A549 (cell line): ENCODE measurements at regions not wholly inside any gene's neighbourhood (a gene's known extent, or its start where the extent isn't known, plus 50 kb on each side); places are given as distances from the start of the nearest gene placed in this dataset.

ENCODE experiments used
- ATAC-seq, 2 experiments: fragments of 200-7000 bp in 1 of 2; fragments of >200 bp in 1 of 2; cut with Nextera tagmentation in 1 of 2; cut with Tn5 transposase in 1 of 2; 3 replicates each; pipeline versions ENCODE4 v1.8.0 to v1.9.1; 2018 to 2020; ENCODE audit warnings: mild to moderate bottlenecking in 1 of 2, moderate library complexity in 1 of 2
- CTCF ChIA-PET: fragments of 300-600 bp; sonication (Branson Sonifier 250); formaldehyde crosslinking; extraction: SDS; loops from one replicate; lab custom pipeline; 2021; ENCODE audit warnings: antibody characterized with exemption, inconsistent platforms; lab: Yijun Ruan, JAX
- POLR2A ChIA-PET: fragments of 350-600 bp; formaldehyde crosslinking; extraction: SDS; loops from one replicate; lab custom pipeline; 2021; ENCODE audit warnings: antibody characterized with exemption, inconsistent platforms; lab: Yijun Ruan, JAX
- DNase-seq, 2 experiments: peaks; one replicate each; pipeline versions ENCODE4 v3.0.0 to v3.0.0-alpha.2; 2011 to 2016; ENCODE audit warnings: low read depth in 1 of 2, low spot score in 1 of 2
- FAIRE-seq: peaks from 2 replicates; lab custom pipeline; 2011; peaks lifted over from hg19 to GRCh38; lab: Jason Lieb, UNC
- H3K27ac ChIP-seq, 2 experiments: fragments of >200 bp; sonication (Bioruptor Twin); formaldehyde crosslinking; 3 replicates each; pipeline ENCODE4 v1.5.1; 2016 to 2017
- H3K4me1 ChIP-seq: fragments of >200 bp; sonication (Bioruptor Twin); formaldehyde crosslinking; 3 replicates; pipeline ENCODE4 v1.6.1; 2016
- H3K4me2 ChIP-seq: fragments of >200 bp; sonication (Bioruptor Twin); formaldehyde crosslinking; 3 replicates; pipeline ENCODE4 v1.6.1; 2016
- H3K4me3 ChIP-seq: fragments of >200 bp; sonication (Bioruptor Twin); formaldehyde crosslinking; 3 replicates; pipeline ENCODE4 v1.5.1; 2016
- H3K9me3 ChIP-seq: fragments of >200 bp; sonication (Bioruptor Twin); formaldehyde crosslinking; 3 replicates; pipeline ENCODE4 v1.6.1; 2016
- CBX2 ChIP-seq: fragments of 200-600 bp; sonication (generic); IDR thresholded peaks from 2 replicates; pipeline ENCODE4 v1.6.1; 2016; ENCODE audit warnings: low read depth, mild to moderate bottlenecking, borderline replicate concordance
- CHD2 ChIP-seq: fragments of 150-350 bp; IDR thresholded peaks from 2 replicates; pipeline ENCODE4 v1.6.1; 2014; ENCODE audit warnings: low read length; ENCODE audit not compliant: partially characterized antibody
- EHF ChIP-seq: fragments of 250-450 bp; sonication (Bioruptor Pico); IDR thresholded peaks from 2 replicates; pipeline ENCODE4 v1.5.0; 2020; ENCODE audit warnings: mild to moderate bottlenecking
- EHMT2 ChIP-seq: fragments of 200-600 bp; sonication (generic); IDR thresholded peaks from 2 replicates; pipeline ENCODE4 v1.6.1; 2016; ENCODE audit warnings: antibody characterized with exemption, low read depth, mild to moderate bottlenecking, moderate library complexity
- ELK1 ChIP-seq: fragments of 150-350 bp; IDR thresholded peaks from 2 replicates; pipeline ENCODE4 v1.6.1; 2014; ENCODE audit warnings: low read depth, mild to moderate bottlenecking, low read length
- EP300 ChIP-seq, 2 experiments: fragments of >200 bp; sonication (Bioruptor Twin); formaldehyde crosslinking; IDR thresholded peaks; 2 replicates in 1 of 2; 3 replicates in 1 of 2; pipeline ENCODE4 v1.6.1; 2016 to 2017
- FOSL2 ChIP-seq, 2 experiments: fragments of 450-650 bp in 1 of 2; fragments of >200 bp in 1 of 2; sonication (Bioruptor Twin) in 1 of 2; formaldehyde crosslinking; IDR thresholded peaks; 2 replicates each; pipeline versions ENCODE4 v1.5.0 to v1.6.1; 2016 to 2020; ENCODE audit warnings: mild to moderate bottlenecking in 1 of 2, moderate library complexity in 1 of 2
- GATA3 ChIP-seq: IDR thresholded peaks from 2 replicates; pipeline ENCODE4 v1.6.1; 2012; ENCODE audit warnings: borderline replicate concordance
- HDAC2 ChIP-seq: fragments of 200-600 bp; sonication (generic); IDR thresholded peaks from 2 replicates; pipeline ENCODE4 v1.6.1; 2016
- HOXB5 ChIP-seq: fragments of 250-450 bp; sonication (Bioruptor Pico); IDR thresholded peaks from 2 replicates; pipeline ENCODE4 v1.5.0; 2020; ENCODE audit warnings: mild to moderate bottlenecking, moderate library complexity
- MAFK ChIP-seq: fragments of 450-650 bp; IDR thresholded peaks from 2 replicates; pipeline ENCODE4 v1.6.1; 2014; ENCODE audit not compliant: partially characterized antibody
- MAZ ChIP-seq: fragments of 150-350 bp; IDR thresholded peaks from 2 replicates; pipeline ENCODE4 v1.6.1; 2014; ENCODE audit warnings: antibody characterized with exemption, low read depth, low read length, borderline replicate concordance
- NPAS2 ChIP-seq: fragments of 250-450 bp; sonication (Bioruptor Pico); IDR thresholded peaks from 2 replicates; pipeline ENCODE4 v1.8.0; 2022; ENCODE audit warnings: mild to moderate bottlenecking, moderate library complexity, borderline replicate concordance
- PHF8 ChIP-seq: fragments of 200-600 bp; sonication (generic); IDR thresholded peaks from 2 replicates; pipeline ENCODE4 v1.6.1; 2016; ENCODE audit warnings: low read depth, mild to moderate bottlenecking, antibody characterized with exemption, moderate library complexity, borderline replicate concordance
- POLR2A ChIP-seq: IDR thresholded peaks from 2 replicates; pipeline ENCODE4 v1.6.1; 2012; ENCODE audit warnings: mild to moderate bottlenecking, low read length
- RAD21 ChIP-seq, 2 experiments: fragments of >200 bp in 1 of 2; sonication (Bioruptor Twin) in 1 of 2; formaldehyde crosslinking in 1 of 2; IDR thresholded peaks in 1 of 2; conservative IDR thresholded peaks in 1 of 2; 2 replicates in 1 of 2; 3 replicates in 1 of 2; pipeline ENCODE4 v1.6.1; 2012 to 2018; ENCODE audit warnings: inconsistent platforms in 1 of 2
- RARB ChIP-seq: fragments of 250-450 bp; sonication (Bioruptor Pico); IDR thresholded peaks from 2 replicates; pipeline ENCODE4 v1.8.0; 2021; ENCODE audit warnings: mild to moderate bottlenecking, moderate library complexity
- REST ChIP-seq: fragments of 200-600 bp; sonication (generic); IDR thresholded peaks from 2 replicates; pipeline ENCODE4 v1.6.1; 2016; ENCODE audit warnings: antibody characterized with exemption, mild to moderate bottlenecking, moderate library complexity
- RNF2 ChIP-seq: fragments of 200-600 bp; sonication (generic); IDR thresholded peaks from 2 replicates; pipeline ENCODE4 v1.6.1; 2016; ENCODE audit warnings: low read depth, mild to moderate bottlenecking, antibody characterized with exemption, moderate library complexity, borderline replicate concordance
- TP53 ChIP-seq: fragments of 250-450 bp; sonication (Bioruptor Pico); IDR thresholded peaks from 2 replicates; pipeline ENCODE4 v1.5.0; 2021; ENCODE audit warnings: mild to moderate bottlenecking, moderate library complexity
- whole genome bisulfite sequencing: methylation state at CpG from one replicate; pipeline ENCODE4 v1.1.6; 2017; ENCODE audit errors: missing lambda C conversion rate; 5-methylcytosine and 5-hydroxymethylcytosine counted together
- TF ChIP-seq, protein P1 (sequence below): IDR thresholded peaks from 2 replicates; pipeline ENCODE4 v1.6.1; 2012
- TF ChIP-seq, protein P2 (sequence below): fragments of >200 bp; sonication (Bioruptor Twin); formaldehyde crosslinking; IDR thresholded peaks from 2 replicates; pipeline ENCODE4 v1.6.1; 2016
- TF ChIP-seq, protein P3 (sequence below): fragments of 450-650 bp; IDR thresholded peaks from 2 replicates; pipeline ENCODE4 v1.6.1; 2014; ENCODE audit warnings: antibody characterized with exemption

GRCh38 chr2:215773728-215774127, 239.6 kb downstream of the MREG start:
- H3K4me2 ChIP-seq = 0 out of 3 replicates have a peak overlapping the region, but pooled peaks have one; percentile 6
- peak in 1 of 2 experiments; percentile 57 for DNase-seq
- H3K4me3 ChIP-seq = no peak overlapping the region
- FAIRE-seq = no peak
- H3K4me1 ChIP-seq = peaks cover 32% of the 10 kb centered on the region
- peak overlapping the region; percentile 70 to 84 for H3K27ac ChIP-seq
- TF ChIP-seq EP300 (IDR thresholded peaks at IDR 0.05) (no peak), MAZ (no peak), HDAC2 (no peak), RNF2 (no peak), EHF (CRISPR knock-in tag) (no peak), MAFK (no peak), CHD2 (no peak), RAD21 (conservative IDR thresholded peaks at IDR 0.05 in 1 of 2, IDR thresholded peaks at IDR 0.05 in 1 of 2) (no peak), FOSL2 (IDR thresholded peaks at IDR 0.05) (no peak), FOSL2 (CRISPR knock-in tag; IDR thresholded peaks at IDR 0.05) (no peak; the same call in 1 of the 2 replicates), NPAS2 (CRISPR knock-in tag) (no peak), REST (no peak), EHMT2 (no peak)
- TF ChIP-seq, protein P1, sequence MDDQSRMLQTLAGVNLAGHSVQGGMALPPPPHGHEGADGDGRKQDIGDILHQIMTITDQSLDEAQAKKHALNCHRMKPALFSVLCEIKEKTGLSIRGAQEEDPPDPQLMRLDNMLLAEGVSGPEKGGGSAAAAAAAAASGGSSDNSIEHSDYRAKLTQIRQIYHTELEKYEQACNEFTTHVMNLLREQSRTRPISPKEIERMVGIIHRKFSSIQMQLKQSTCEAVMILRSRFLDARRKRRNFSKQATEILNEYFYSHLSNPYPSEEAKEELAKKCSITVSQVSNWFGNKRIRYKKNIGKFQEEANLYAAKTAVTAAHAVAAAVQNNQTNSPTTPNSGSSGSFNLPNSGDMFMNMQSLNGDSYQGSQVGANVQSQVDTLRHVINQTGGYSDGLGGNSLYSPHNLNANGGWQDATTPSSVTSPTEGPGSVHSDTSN = no peak
- TF ChIP-seq, protein P2, sequence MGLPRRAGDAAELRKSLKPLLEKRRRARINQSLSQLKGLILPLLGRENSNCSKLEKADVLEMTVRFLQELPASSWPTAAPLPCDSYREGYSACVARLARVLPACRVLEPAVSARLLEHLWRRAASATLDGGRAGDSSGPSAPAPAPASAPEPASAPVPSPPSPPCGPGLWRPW = no peak
- POLR2A ChIA-PET = no interaction called here
- WGBS = 37% methylated on average over 2 of the region's 2 CpGs
- H3K9me3 ChIP-seq = no peaks in the 10 kb centered on the region
- peak in 1 of 2 experiments; percentile 34; a peak in 3 of 6 replicates for ATAC-seq
- CTCF ChIA-PET = interaction anchor here (1.5 kb wide), 1 partner anchor 13 kb away, joined by 4 read pairs; no protein-coding TSS in a partner anchor

DNA sequence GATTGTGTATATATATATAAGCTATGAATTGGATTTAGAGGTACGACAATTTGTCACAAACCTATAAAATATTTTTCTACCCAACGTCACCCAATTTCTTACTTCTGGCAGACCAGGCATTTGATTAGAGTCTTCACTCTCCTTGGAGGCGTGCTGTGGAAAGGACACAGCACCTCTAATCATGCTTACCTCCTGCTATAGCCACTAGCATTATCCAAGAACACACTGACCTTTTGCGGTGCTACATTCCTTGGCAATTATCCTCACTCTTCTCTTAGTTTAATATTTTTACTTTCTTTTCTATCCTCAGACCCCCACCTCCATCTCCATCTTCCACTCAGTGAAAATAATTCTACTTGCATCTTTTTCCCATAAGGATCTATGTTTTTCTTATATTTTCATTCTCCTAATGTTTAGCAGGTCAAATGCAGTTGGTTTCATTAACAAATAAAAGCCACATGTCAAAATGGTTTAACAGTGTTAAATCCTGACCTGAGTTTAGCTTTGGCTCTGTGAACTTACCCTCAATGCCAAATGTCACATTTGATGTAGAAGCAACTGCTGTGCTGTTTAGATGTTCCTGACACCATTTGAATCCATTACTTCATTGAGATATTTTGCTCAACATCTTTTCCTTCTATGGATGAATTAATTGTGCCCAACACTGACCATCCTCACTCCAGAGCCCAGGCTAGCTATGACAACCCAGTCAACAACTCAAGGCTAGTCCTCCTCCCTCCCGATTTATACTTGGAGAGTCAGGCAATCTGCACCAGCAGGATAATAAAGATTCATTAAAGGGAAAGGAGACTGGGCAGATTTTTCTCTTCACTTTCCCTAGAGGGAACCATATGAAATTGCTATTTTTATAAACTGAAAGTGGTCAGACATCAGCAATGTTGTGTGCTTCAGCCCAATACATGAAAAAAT, 240.5 kb downstream of the MREG start:
- FAIRE-seq = no peak
- CTCF ChIA-PET = no interaction called here
- TF ChIP-seq NPAS2 (CRISPR knock-in tag) (no peak), EHMT2 (no peak), CBX2 (no peak), GATA3 (no peak), EP300 (IDR thresholded peaks at IDR 0.05) (no peak), HOXB5 (no peak), REST (no peak), RARB (no peak), PHF8 (no peak), TP53 (CRISPR knock-in tag) (no peak), CHD2 (no peak), ELK1 (no peak), EHF (CRISPR knock-in tag) (no peak), POLR2A (no peak)
- TF ChIP-seq, protein P3, sequence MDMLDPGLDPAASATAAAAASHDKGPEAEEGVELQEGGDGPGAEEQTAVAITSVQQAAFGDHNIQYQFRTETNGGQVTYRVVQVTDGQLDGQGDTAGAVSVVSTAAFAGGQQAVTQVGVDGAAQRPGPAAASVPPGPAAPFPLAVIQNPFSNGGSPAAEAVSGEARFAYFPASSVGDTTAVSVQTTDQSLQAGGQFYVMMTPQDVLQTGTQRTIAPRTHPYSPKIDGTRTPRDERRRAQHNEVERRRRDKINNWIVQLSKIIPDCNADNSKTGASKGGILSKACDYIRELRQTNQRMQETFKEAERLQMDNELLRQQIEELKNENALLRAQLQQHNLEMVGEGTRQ = no peak

More for the DNA sequence above, 240.5 kb downstream of the MREG start:
- POLR2A ChIA-PET = no interaction called here
- WGBS = 75% methylated on average over 5 of the region's 5 CpGs
- ATAC-seq (no peak), DNase-seq (no peak)
- peak overlapping the region; percentile 70 to 84 for H3K27ac ChIP-seq
- peaks cover 32% of the 10 kb centered on the region for H3K4me1 ChIP-seq
- no peak overlapping the region for H3K4me3 ChIP-seq
- no peaks in the 10 kb centered on the region for H3K9me3 ChIP-seq
- peak overlapping the region; percentile 43; the same call in 2 of the 3 replicates for H3K4me2 ChIP-seq
